OCI-LY1 (cell line): ENCODE measurements at regions not wholly inside any gene's neighbourhood (a gene's known extent, or its start where the extent isn't known, plus 50 kb on each side); places are given as distances from the start of the nearest gene placed in this dataset.
"Not testable (repeated sequence)": the region's sequence is repeated elsewhere in the genome, so short reads cannot be mapped to it uniquely, and the experiment has no call there.

Experiments used
- H2AFZ ChIP-seq: fragments of 200-600 bp; sonication (generic), shearing (Covaris generic); 2 replicates; pipeline ENCODE4 v1.6.0; 2014; ENCODE audit warnings: antibody characterized with exemption, mild to moderate bottlenecking, low read length
- H3F3A ChIP-seq: fragments of 200-600 bp; sonication (generic), shearing (Covaris generic); 2 replicates; pipeline ENCODE4 v1.6.0; 2014; ENCODE audit warnings: mild to moderate bottlenecking, antibody characterized with exemption, low read length, moderate library complexity; ENCODE audit not compliant: insufficient read depth
- H3K27ac ChIP-seq: fragments of 200-600 bp; sonication (generic); 2 replicates; pipeline ENCODE4 v1.5.1; 2014; ENCODE audit warnings: low read length, mixed run types, mild to moderate bottlenecking, low read depth; ENCODE audit not compliant: poor library complexity, severe bottlenecking
- H3K27me3 ChIP-seq: fragments of 200-600 bp; sonication (generic); 2 replicates; pipeline ENCODE4 v1.6.0; 2014; ENCODE audit warnings: antibody characterized with exemption, mild to moderate bottlenecking, low read length, moderate library complexity; ENCODE audit not compliant: insufficient read depth
- H3K36me3 ChIP-seq: fragments of 200-600 bp; sonication (generic); 2 replicates; pipeline ENCODE4 v1.6.1; 2014; ENCODE audit warnings: mild to moderate bottlenecking, antibody characterized with exemption, low read length, moderate library complexity, mixed read lengths; ENCODE audit not compliant: insufficient read depth
- H3K4me1 ChIP-seq: fragments of 200-600 bp; sonication (generic); 2 replicates; pipeline ENCODE4 v1.5.1; 2014; ENCODE audit warnings: mild to moderate bottlenecking, low read length, moderate library complexity; ENCODE audit not compliant: insufficient read depth, severe bottlenecking
- H3K4me2 ChIP-seq: fragments of 200-600 bp; sonication (generic), shearing (Covaris generic); 2 replicates; pipeline ENCODE4 v1.6.1; 2014; ENCODE audit warnings: low read length
- H3K4me3 ChIP-seq: fragments of 200-600 bp; sonication (generic); 2 replicates; pipeline ENCODE4 v1.5.1; 2014; ENCODE audit warnings: low read length, low read depth, mild to moderate bottlenecking, mixed read lengths; ENCODE audit not compliant: poor library complexity, severe bottlenecking
- H3K79me2 ChIP-seq: fragments of 200-600 bp; shearing (Covaris generic); 2 replicates; pipeline ENCODE4 v1.6.1; 2016; ENCODE audit warnings: mixed run types, low read length, mixed read lengths; ENCODE audit not compliant: insufficient read depth
- H3K9ac ChIP-seq: fragments of 200-600 bp; sonication (generic), shearing (Covaris generic); 2 replicates; pipeline ENCODE4 v1.6.1; 2014; ENCODE audit warnings: mild to moderate bottlenecking, low read length, mixed read lengths
- H3K9me2 ChIP-seq: fragments of 200-600 bp; sonication (generic), shearing (Covaris generic); 2 replicates; pipeline ENCODE4 v1.6.1; 2014; ENCODE audit warnings: low read depth, mild to moderate bottlenecking, low read length, mixed read lengths
- H3K9me3 ChIP-seq: fragments of 200-600 bp; shearing (Covaris generic); 2 replicates; pipeline ENCODE4 v1.6.1; 2014; ENCODE audit warnings: low read length, mixed read lengths
- H4K20me1 ChIP-seq: fragments of 200-600 bp; sonication (generic), shearing (Covaris generic); 2 replicates; pipeline ENCODE4 v1.6.0; 2016; ENCODE audit warnings: mild to moderate bottlenecking, low read length; ENCODE audit not compliant: insufficient read depth
- EZH2 ChIP-seq: fragments of 200-600 bp; sonication (generic), shearing (Covaris generic); IDR thresholded peaks from 2 replicates; pipeline ENCODE4 v1.8.0; 2017; ENCODE audit warnings: borderline replicate concordance, mixed run types, mild to moderate bottlenecking, antibody characterized with exemption, low read length, moderate library complexity, mixed read lengths
- TF ChIP-seq, protein P1 (sequence below): fragments of 200-600 bp; sonication (generic), shearing (Covaris generic); IDR thresholded peaks from 2 replicates; pipeline ENCODE4 v1.5.1; 2017; ENCODE audit warnings: mild to moderate bottlenecking, antibody characterized with exemption, low read length, moderate library complexity, mixed read lengths

DNA sequence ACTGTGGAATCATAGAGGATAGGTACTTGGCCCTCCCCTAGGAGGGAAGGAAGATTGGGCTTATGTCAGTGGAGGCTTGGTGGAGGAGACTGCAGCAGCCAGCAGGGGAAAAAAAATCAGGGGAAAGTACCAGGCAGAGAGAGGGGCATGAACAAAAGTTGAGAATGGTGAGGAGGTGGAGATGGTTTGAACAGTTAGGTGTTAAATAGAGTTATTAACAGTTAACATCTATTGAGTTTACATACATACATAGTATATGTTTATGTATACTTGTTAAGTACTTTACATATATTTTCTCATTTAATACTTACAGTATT, 136.5 kb upstream of the HNRNPU start:
- no peaks in the 10 kb centered on the region for H3K36me3 ChIP-seq
- H3K4me2 ChIP-seq = no peak overlapping the region
- H3K4me1 ChIP-seq = no peaks in the 10 kb centered on the region
- no peak overlapping the region for H3K9ac ChIP-seq
- H3K9me3 ChIP-seq = no peaks in the 10 kb centered on the region
- H3K27me3 ChIP-seq = no peaks in the 10 kb centered on the region; the same call in 1 of the 2 replicates
- TF ChIP-seq, protein P1, sequence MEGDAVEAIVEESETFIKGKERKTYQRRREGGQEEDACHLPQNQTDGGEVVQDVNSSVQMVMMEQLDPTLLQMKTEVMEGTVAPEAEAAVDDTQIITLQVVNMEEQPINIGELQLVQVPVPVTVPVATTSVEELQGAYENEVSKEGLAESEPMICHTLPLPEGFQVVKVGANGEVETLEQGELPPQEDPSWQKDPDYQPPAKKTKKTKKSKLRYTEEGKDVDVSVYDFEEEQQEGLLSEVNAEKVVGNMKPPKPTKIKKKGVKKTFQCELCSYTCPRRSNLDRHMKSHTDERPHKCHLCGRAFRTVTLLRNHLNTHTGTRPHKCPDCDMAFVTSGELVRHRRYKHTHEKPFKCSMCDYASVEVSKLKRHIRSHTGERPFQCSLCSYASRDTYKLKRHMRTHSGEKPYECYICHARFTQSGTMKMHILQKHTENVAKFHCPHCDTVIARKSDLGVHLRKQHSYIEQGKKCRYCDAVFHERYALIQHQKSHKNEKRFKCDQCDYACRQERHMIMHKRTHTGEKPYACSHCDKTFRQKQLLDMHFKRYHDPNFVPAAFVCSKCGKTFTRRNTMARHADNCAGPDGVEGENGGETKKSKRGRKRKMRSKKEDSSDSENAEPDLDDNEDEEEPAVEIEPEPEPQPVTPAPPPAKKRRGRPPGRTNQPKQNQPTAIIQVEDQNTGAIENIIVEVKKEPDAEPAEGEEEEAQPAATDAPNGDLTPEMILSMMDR = no peak
- no peak for TF ChIP-seq EZH2
- H3K27ac ChIP-seq = no peak overlapping the region
- H3K9me2 ChIP-seq = no peaks in the 10 kb centered on the region
- H4K20me1 ChIP-seq = no peaks in the 10 kb centered on the region
- no peak overlapping the region for H3K4me3 ChIP-seq
- H3F3A ChIP-seq = no peaks in the 10 kb centered on the region
- H2AFZ ChIP-seq = no peak overlapping the region
- no peaks in the 10 kb centered on the region for H3K79me2 ChIP-seq

GRCh38 chr1:244999644-245000043, 135.3 kb upstream of the HNRNPU start:
- H3K9me3 ChIP-seq, H3K4me3 ChIP-seq, H3K36me3 ChIP-seq, H3K4me2 ChIP-seq, H2AFZ ChIP-seq, H3K4me1 ChIP-seq, H3K27me3 ChIP-seq, H3F3A ChIP-seq, H4K20me1 ChIP-seq, H3K9ac ChIP-seq, H3K9me2 ChIP-seq, H3K79me2 ChIP-seq, H3K27ac ChIP-seq: not testable (repeated sequence)

GRCh38 chr1:244998717-244999346, 134.5 kb upstream of the HNRNPU start:
- Histone ChIP-seq H2AFZ (no peak overlapping the region), H3K9me2 (no peaks in the 10 kb centered on the region), H3K4me2 (no peak overlapping the region), H3K4me3 (no peak overlapping the region), H3K79me2 (no peaks in the 10 kb centered on the region), H3F3A (no peaks in the 10 kb centered on the region), H3K9me3 (no peaks in the 10 kb centered on the region), H4K20me1 (no peaks in the 10 kb centered on the region), H3K27ac (no peak overlapping the region), H3K9ac (no peak overlapping the region), H3K4me1 (no peaks in the 10 kb centered on the region), H3K27me3 (no peaks in the 10 kb centered on the region; the same call in 1 of the 2 replicates), H3K36me3 (no peaks in the 10 kb centered on the region)
- TF ChIP-seq, protein P1 = no peak
- TF ChIP-seq EZH2 = no peak
